HCT116 (cell line): ENCODE measurements at regions not wholly inside any gene's neighbourhood (a gene's known extent, or its start where the extent isn't known, plus 50 kb on each side); places are given as distances from the start of the nearest gene placed in this dataset.

Source experiments
- ATAC-seq: fragments of 200-7000 bp; cut with Tn5 transposase; 2 replicates; pipeline ENCODE4 v1.9.1; 2020; ENCODE audit warnings: mild to moderate bottlenecking, moderate library complexity
- BruUV-seq: library from RNA; stranded (reverse); fragments of 400-500 nt; replicated peaks from 2 replicates; lab custom pipeline; 2021; lab: Mats Ljungman, UMichigan
- CTCF ChIA-PET: fragments of 300-600 bp; sonication (Branson Sonifier 250); formaldehyde crosslinking; loops from one replicate; lab custom pipeline; 2021; ENCODE audit warnings: antibody characterized with exemption; lab: Charles Lee
- POLR2A ChIA-PET: fragments of 300-600, 350-600 bp; sonication (Branson Sonifier 250); formaldehyde crosslinking; loops from one replicate; lab custom pipeline; 2021; ENCODE audit warnings: antibody characterized with exemption; lab: Charles Lee
- RAD21 ChIA-PET, 2 experiments: fragments of 300-600 bp; sonication (Branson Sonifier 250); formaldehyde crosslinking; loops; one replicate each; lab custom pipeline; 2023; ENCODE audit warnings: low total read pairs in 2 of 2; ENCODE audit not compliant: uncharacterized antibody in 2 of 2, unreplicated experiment in 2 of 2, low non-redundant PET in 1 of 2; lab: Charles Lee
- DNase-seq: peaks from one replicate; pipeline ENCODE4 v3.0.0-alpha.2; 2010; ENCODE audit warnings: low read depth, low spot score
- H2AFZ ChIP-seq: fragments of 200-600 bp; shearing (Covaris generic), sonication (generic); 2 replicates; pipeline ENCODE4 v1.6.1; 2017; ENCODE audit warnings: low read depth, mixed run types, mixed read lengths, antibody characterized with exemption, low read length; ENCODE audit not compliant: poor library complexity, severe bottlenecking
- H3K27ac ChIP-seq: 2 replicates; pipeline ENCODE4 v1.5.1; 2012; ENCODE audit warnings: low read depth, low read length
- H3K27me3 ChIP-seq: fragments of 200-600 bp; sonication (generic); 2 replicates; pipeline ENCODE4 v1.6.1; 2016; ENCODE audit warnings: mixed run types, low read length, mixed read lengths; ENCODE audit not compliant: insufficient read depth
- H3K36me3 ChIP-seq, 2 experiments: fragments of 200-500 bp in 1 of 2; fragments of 200-600 bp in 1 of 2; sonication (Bioruptor generic) in 1 of 2; sonication (generic) in 1 of 2; 2 replicates each; pipeline versions ENCODE4 v1.5.1 to v1.6.1; 2014 to 2016; ENCODE audit warnings: low read length in 2 of 2, inconsistent platforms in 1 of 2, mixed read lengths in 1 of 2, mixed run types in 1 of 2; ENCODE audit not compliant: insufficient read depth in 2 of 2, control insufficient read depth in 1 of 2
- H3K4me1 ChIP-seq, 2 experiments: fragments of 200-600 bp in 1 of 2; sonication (generic) in 1 of 2; 2 replicates each; pipeline versions ENCODE4 v1.5.1 to v1.6.1; 2012 to 2017; ENCODE audit warnings: low read length in 2 of 2, inconsistent platforms in 1 of 2, mild to moderate bottlenecking in 1 of 2, mixed read lengths in 1 of 2, mixed run types in 1 of 2, moderate library complexity in 1 of 2; ENCODE audit not compliant: insufficient read depth in 2 of 2, control insufficient read depth in 1 of 2
- H3K4me2 ChIP-seq: fragments of 200-600 bp; sonication (generic); 2 replicates; pipeline ENCODE4 v1.6.1; 2017; ENCODE audit warnings: mixed run types, low read length, mixed read lengths
- H3K4me3 ChIP-seq, 2 experiments: fragments of 200-600 bp in 1 of 2; sonication (generic) in 1 of 2; replicated peaks in 1 of 2; 2 replicates each; pipeline ENCODE4 v1.5.1; 2011 to 2016; ENCODE audit warnings: low read length in 2 of 2, control low read depth in 1 of 2, low read depth in 1 of 2, mild to moderate bottlenecking in 1 of 2, mixed read lengths in 1 of 2, mixed run types in 1 of 2
- H3K79me2 ChIP-seq: fragments of 200-600 bp; sonication (generic); 2 replicates; pipeline ENCODE4 v1.6.1; 2017; ENCODE audit warnings: mild to moderate bottlenecking, mixed run types, low read length, moderate library complexity, mixed read lengths; ENCODE audit not compliant: insufficient read depth
- H3K9ac ChIP-seq: fragments of 200-600 bp; sonication (generic); 2 replicates; pipeline ENCODE4 v1.6.1; 2016; ENCODE audit warnings: low read length, mixed read lengths
- H3K9me2 ChIP-seq: fragments of 200-600 bp; sonication (generic), shearing (Covaris generic); 2 replicates; pipeline ENCODE4 v1.6.1; 2017; ENCODE audit warnings: mixed run types, mild to moderate bottlenecking, moderate library complexity; ENCODE audit not compliant: insufficient read depth
- H3K9me3 ChIP-seq, 2 experiments: fragments of 200-500 bp in 1 of 2; fragments of 200-600 bp in 1 of 2; sonication (Bioruptor generic) in 1 of 2; sonication (generic) in 1 of 2; 2 replicates each; pipeline ENCODE4 v1.6.1; 2014 to 2017; ENCODE audit warnings: low read length in 2 of 2, mixed read lengths in 2 of 2, inconsistent platforms in 1 of 2, low read depth in 1 of 2, mild to moderate bottlenecking in 1 of 2, mixed run types in 1 of 2, moderate library complexity in 1 of 2; ENCODE audit not compliant: control insufficient read depth in 1 of 2, insufficient read depth in 1 of 2
- H4K20me1 ChIP-seq: fragments of 200-600 bp; sonication (generic), shearing (Covaris generic); 2 replicates; pipeline ENCODE4 v1.6.1; 2017; ENCODE audit warnings: mixed run types, mild to moderate bottlenecking, moderate library complexity; ENCODE audit not compliant: insufficient read depth
- CEBPB ChIP-seq: IDR thresholded peaks from 2 replicates; pipeline ENCODE4 v1.6.1; 2012; ENCODE audit warnings: low read depth
- EGR1 ChIP-seq: IDR thresholded peaks from 2 replicates; pipeline ENCODE4 v1.6.1; 2012; ENCODE audit warnings: low read depth
- EZH2phosphoT487 ChIP-seq: fragments of 200-600 bp; IDR thresholded peaks from 2 replicates; pipeline ENCODE4 v1.6.1; 2018; ENCODE audit warnings: antibody characterized with exemption, borderline replicate concordance
- FOSL1 ChIP-seq: IDR thresholded peaks from 2 replicates; pipeline ENCODE4 v1.6.1; 2012; ENCODE audit warnings: low read depth
- RAD21 ChIP-seq: IDR thresholded peaks from 2 replicates; pipeline ENCODE4 v1.6.1; 2012; ENCODE audit warnings: low read depth, mild to moderate bottlenecking
- SIN3A ChIP-seq: IDR thresholded peaks from 2 replicates; pipeline ENCODE4 v1.6.1; 2012; ENCODE audit warnings: low read depth
- TCF7L2 ChIP-seq: IDR thresholded peaks from 2 replicates; pipeline ENCODE4 v1.7.0; 2011; ENCODE audit warnings: borderline replicate concordance, inconsistent platforms; ENCODE audit not compliant: insufficient read depth, insufficient read length; ENCODE audit errors: extremely low read depth
- YY1 ChIP-seq: IDR thresholded peaks from 2 replicates; pipeline ENCODE4 v1.6.1; 2011; ENCODE audit warnings: low read length, low read depth, moderate library complexity, mild to moderate bottlenecking; ENCODE audit not compliant: insufficient replicate concordance; ENCODE audit errors: extremely low read depth
- ZFX ChIP-seq: fragments of 450-650 bp; IDR thresholded peaks from 2 replicates; pipeline ENCODE4 v1.6.1; 2017
- ZNF274 ChIP-seq: fragments of 200-500 bp; sonication (Bioruptor generic); IDR thresholded peaks from 2 replicates; pipeline ENCODE4 v1.6.1; 2014; ENCODE audit warnings: mild to moderate bottlenecking, low read depth, low read length, inconsistent platforms
- intact Hi-C: fragments of 100-400 bp; cut with micrococcal nuclease; formaldehyde crosslinking; loops from 2 replicates; pipeline ENCODE4 v1.10.0; 2022
- TF ChIP-seq, protein P1 (sequence below), 3 experiments: fragments of 200-600 bp in 1 of 3; sonication (generic) in 1 of 3; IDR thresholded peaks in 2 of 3; conservative IDR thresholded peaks in 1 of 3; 2 replicates each; pipeline ENCODE4 v1.5.1; 2012 to 2017; ENCODE audit warnings: low read depth in 2 of 3, low read length in 2 of 3, antibody characterized with exemption in 1 of 3, borderline replicate concordance in 1 of 3, control low read depth in 1 of 3, mild to moderate bottlenecking in 1 of 3, mixed read lengths in 1 of 3, mixed run types in 1 of 3, moderate library complexity in 1 of 3; ENCODE audit not compliant: insufficient read depth in 1 of 3
- TF ChIP-seq, protein P2 (sequence below): IDR thresholded peaks from 2 replicates; pipeline ENCODE4 v1.6.1; 2011; ENCODE audit warnings: mild to moderate bottlenecking, low read length, moderate library complexity; ENCODE audit not compliant: insufficient replicate concordance; ENCODE audit errors: extremely low read depth
- TF ChIP-seq, protein P3 (sequence below): IDR thresholded peaks from 2 replicates; pipeline ENCODE4 v1.6.1; 2012; ENCODE audit warnings: low read depth

DNA sequence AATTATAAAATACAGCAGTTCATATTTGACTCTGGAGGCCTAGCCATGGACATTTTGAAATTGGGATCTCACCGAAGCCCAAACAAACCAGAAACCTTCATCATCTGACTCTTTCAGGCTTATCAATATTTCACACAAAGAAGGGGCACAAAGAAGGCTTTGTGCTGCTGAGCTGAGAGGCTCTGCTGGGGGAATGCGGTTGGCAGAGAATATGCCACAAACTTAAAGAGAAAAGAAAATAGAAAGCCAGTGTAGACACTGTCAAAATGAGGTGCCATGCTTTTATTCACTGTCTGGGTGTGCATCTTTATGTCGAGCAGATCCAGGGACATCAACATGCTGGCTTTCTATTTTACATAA is 162.6 kb downstream of the QPCT start:
- no peak overlapping the region for H3K27ac ChIP-seq
- DNase-seq (no peak), ATAC-seq (no peak)
- H3K9me3 ChIP-seq = no peaks in the 10 kb centered on the region
- peaks cover 0 to 7% of the 10 kb centered on the region in 2 experiments; a peak in 2 of 4 replicates for H3K4me1 ChIP-seq
- H4K20me1 ChIP-seq = no peaks in the 10 kb centered on the region
- no peak overlapping the region for H3K9ac ChIP-seq
- ChIA-PET RAD21 (no interaction called here), POLR2A (no interaction called here), CTCF (no interaction called here)
- H3K4me2 ChIP-seq = no peak overlapping the region
- H3K9me2 ChIP-seq = no peaks in the 10 kb centered on the region
- no peak overlapping the region for H3K4me3 ChIP-seq
- H2AFZ ChIP-seq = no peak overlapping the region
- BruUV-seq = no TSS peak
- intact Hi-C loops = no loop called here
- no peaks in the 10 kb centered on the region for H3K36me3 ChIP-seq
- TF ChIP-seq RAD21 (no peak), FOSL1 (no peak), TCF7L2 (no peak), EZH2phosphoT487 (no peak), EGR1 (no peak), ZNF274 (no peak), SIN3A (no peak), CEBPB (no peak), YY1 (no peak), ZFX (no peak)
- TF ChIP-seq, protein P1, sequence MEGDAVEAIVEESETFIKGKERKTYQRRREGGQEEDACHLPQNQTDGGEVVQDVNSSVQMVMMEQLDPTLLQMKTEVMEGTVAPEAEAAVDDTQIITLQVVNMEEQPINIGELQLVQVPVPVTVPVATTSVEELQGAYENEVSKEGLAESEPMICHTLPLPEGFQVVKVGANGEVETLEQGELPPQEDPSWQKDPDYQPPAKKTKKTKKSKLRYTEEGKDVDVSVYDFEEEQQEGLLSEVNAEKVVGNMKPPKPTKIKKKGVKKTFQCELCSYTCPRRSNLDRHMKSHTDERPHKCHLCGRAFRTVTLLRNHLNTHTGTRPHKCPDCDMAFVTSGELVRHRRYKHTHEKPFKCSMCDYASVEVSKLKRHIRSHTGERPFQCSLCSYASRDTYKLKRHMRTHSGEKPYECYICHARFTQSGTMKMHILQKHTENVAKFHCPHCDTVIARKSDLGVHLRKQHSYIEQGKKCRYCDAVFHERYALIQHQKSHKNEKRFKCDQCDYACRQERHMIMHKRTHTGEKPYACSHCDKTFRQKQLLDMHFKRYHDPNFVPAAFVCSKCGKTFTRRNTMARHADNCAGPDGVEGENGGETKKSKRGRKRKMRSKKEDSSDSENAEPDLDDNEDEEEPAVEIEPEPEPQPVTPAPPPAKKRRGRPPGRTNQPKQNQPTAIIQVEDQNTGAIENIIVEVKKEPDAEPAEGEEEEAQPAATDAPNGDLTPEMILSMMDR (IDR thresholded peaks at IDR 0.05 in 2 of 3, conservative IDR thresholded peaks at IDR 0.05 in 1 of 3; ENCODE audit: borderline replicate concordance in 1 of 3, insufficient read depth in 1 of 3, low read depth in 2 of 3, low read length in 2 of 3) = no peak
- TF ChIP-seq, protein P2, sequence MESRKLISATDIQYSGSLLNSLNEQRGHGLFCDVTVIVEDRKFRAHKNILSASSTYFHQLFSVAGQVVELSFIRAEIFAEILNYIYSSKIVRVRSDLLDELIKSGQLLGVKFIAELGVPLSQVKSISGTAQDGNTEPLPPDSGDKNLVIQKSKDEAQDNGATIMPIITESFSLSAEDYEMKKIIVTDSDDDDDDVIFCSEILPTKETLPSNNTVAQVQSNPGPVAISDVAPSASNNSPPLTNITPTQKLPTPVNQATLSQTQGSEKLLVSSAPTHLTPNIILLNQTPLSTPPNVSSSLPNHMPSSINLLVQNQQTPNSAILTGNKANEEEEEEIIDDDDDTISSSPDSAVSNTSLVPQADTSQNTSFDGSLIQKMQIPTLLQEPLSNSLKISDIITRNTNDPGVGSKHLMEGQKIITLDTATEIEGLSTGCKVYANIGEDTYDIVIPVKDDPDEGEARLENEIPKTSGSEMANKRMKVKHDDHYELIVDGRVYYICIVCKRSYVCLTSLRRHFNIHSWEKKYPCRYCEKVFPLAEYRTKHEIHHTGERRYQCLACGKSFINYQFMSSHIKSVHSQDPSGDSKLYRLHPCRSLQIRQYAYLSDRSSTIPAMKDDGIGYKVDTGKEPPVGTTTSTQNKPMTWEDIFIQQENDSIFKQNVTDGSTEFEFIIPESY = no peak
- TF ChIP-seq, protein P3, sequence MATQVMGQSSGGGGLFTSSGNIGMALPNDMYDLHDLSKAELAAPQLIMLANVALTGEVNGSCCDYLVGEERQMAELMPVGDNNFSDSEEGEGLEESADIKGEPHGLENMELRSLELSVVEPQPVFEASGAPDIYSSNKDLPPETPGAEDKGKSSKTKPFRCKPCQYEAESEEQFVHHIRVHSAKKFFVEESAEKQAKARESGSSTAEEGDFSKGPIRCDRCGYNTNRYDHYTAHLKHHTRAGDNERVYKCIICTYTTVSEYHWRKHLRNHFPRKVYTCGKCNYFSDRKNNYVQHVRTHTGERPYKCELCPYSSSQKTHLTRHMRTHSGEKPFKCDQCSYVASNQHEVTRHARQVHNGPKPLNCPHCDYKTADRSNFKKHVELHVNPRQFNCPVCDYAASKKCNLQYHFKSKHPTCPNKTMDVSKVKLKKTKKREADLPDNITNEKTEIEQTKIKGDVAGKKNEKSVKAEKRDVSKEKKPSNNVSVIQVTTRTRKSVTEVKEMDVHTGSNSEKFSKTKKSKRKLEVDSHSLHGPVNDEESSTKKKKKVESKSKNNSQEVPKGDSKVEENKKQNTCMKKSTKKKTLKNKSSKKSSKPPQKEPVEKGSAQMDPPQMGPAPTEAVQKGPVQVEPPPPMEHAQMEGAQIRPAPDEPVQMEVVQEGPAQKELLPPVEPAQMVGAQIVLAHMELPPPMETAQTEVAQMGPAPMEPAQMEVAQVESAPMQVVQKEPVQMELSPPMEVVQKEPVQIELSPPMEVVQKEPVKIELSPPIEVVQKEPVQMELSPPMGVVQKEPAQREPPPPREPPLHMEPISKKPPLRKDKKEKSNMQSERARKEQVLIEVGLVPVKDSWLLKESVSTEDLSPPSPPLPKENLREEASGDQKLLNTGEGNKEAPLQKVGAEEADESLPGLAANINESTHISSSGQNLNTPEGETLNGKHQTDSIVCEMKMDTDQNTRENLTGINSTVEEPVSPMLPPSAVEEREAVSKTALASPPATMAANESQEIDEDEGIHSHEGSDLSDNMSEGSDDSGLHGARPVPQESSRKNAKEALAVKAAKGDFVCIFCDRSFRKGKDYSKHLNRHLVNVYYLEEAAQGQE = no peak
- no peaks in the 10 kb centered on the region for H3K79me2 ChIP-seq
- no peaks in the 10 kb centered on the region for H3K27me3 ChIP-seq
